SK-N-SH (cell line): ENCODE measurements at regions not wholly inside any gene's neighbourhood (a gene's known extent, or its start where the extent isn't known, plus 50 kb on each side); places are given as distances from the start of the nearest gene placed in this dataset.

ENCODE experiments used
- CTCF ChIA-PET: fragments of 300-600, 350-600 bp; formaldehyde crosslinking; extraction: SDS; loops from one replicate; lab custom pipeline; 2021; lab: Yijun Ruan, JAX
- POLR2A ChIA-PET: fragments of 350-600 bp; sonication (Branson Sonifier 250); formaldehyde crosslinking; extraction: SDS; loops from one replicate; lab custom pipeline; 2020; ENCODE audit warnings: antibody characterized with exemption, inconsistent platforms; lab: Yijun Ruan, JAX
- DNase-seq: peaks from one replicate; pipeline ENCODE4 v3.0.0; 2012
- H2AFZ ChIP-seq: fragments of 200-600 bp; sonication (generic); 2 replicates; pipeline ENCODE4 v1.8.1; 2016; ENCODE audit warnings: antibody characterized with exemption, mild to moderate bottlenecking, low read depth
- H3F3A ChIP-seq: fragments of 200-600 bp; sonication (generic); replicated peaks from 2 replicates; pipeline ENCODE3; 2016; ENCODE audit warnings: antibody characterized with exemption, mild to moderate bottlenecking; ENCODE audit not compliant: insufficient read depth
- H3K27ac ChIP-seq, 2 experiments: fragments of 200-500 bp in 1 of 2; fragments of 200-600 bp in 1 of 2; sonication (Bioruptor generic) in 1 of 2; sonication (generic), shearing (Covaris generic) in 1 of 2; 2 replicates each; pipeline versions ENCODE4 v1.5.1 to v1.6.1; 2014 to 2016; ENCODE audit warnings: low read depth in 2 of 2, inconsistent platforms in 1 of 2, low read length in 1 of 2, mild to moderate bottlenecking in 1 of 2, mixed read lengths in 1 of 2
- H3K27me3 ChIP-seq: fragments of 200-600 bp; sonication (generic), shearing (Covaris generic); 2 replicates; pipeline ENCODE4 v1.6.1; 2016; ENCODE audit warnings: mixed run types; ENCODE audit not compliant: insufficient read depth
- H3K36me3 ChIP-seq, 2 experiments: fragments of 200-500 bp in 1 of 2; fragments of 200-600 bp in 1 of 2; sonication (Bioruptor generic) in 1 of 2; sonication (generic) in 1 of 2; replicated peaks in 1 of 2; 2 replicates each; pipeline versions ENCODE3 to v1.5.1; 2014 to 2016; ENCODE audit warnings: low read length in 1 of 2, mild to moderate bottlenecking in 1 of 2; ENCODE audit not compliant: insufficient read depth in 2 of 2, control insufficient read depth in 1 of 2
- H3K4me1 ChIP-seq, 2 experiments: fragments of 200-500 bp in 1 of 2; fragments of 200-600 bp in 1 of 2; sonication (Bioruptor generic) in 1 of 2; sonication (generic), shearing (Covaris generic) in 1 of 2; 2 replicates each; pipeline versions ENCODE4 v1.5.1 to v1.6.1; 2014 to 2016; ENCODE audit warnings: low read depth in 1 of 2, low read length in 1 of 2, mixed run types in 1 of 2; ENCODE audit not compliant: insufficient read depth in 2 of 2, control insufficient read depth in 1 of 2
- H3K4me2 ChIP-seq: fragments of 200-600 bp; sonication (generic), shearing (Covaris generic); 2 replicates; pipeline ENCODE4 v1.6.1; 2017; ENCODE audit warnings: mixed run types
- H3K4me3 ChIP-seq, 2 experiments: fragments of 200-500 bp in 1 of 2; fragments of 200-600 bp in 1 of 2; sonication (Bioruptor generic) in 1 of 2; sonication (generic), shearing (Covaris generic) in 1 of 2; 2 replicates each; pipeline versions ENCODE4 v1.5.1 to v1.8.1; 2014 to 2016; ENCODE audit warnings: low read depth in 2 of 2, inconsistent platforms in 1 of 2, low read length in 1 of 2, mild to moderate bottlenecking in 1 of 2, mixed read lengths in 1 of 2, moderate library complexity in 1 of 2
- H3K79me2 ChIP-seq: fragments of 200-600 bp; sonication (generic); 2 replicates; pipeline ENCODE4 v1.8.1; 2017; ENCODE audit warnings: mild to moderate bottlenecking; ENCODE audit not compliant: insufficient read depth
- H3K9ac ChIP-seq: fragments of 200-600 bp; sonication (generic); 2 replicates; pipeline ENCODE4 v1.6.1; 2017; ENCODE audit warnings: mixed run types
- H3K9me2 ChIP-seq: fragments of 200-600 bp; sonication (generic); 2 replicates; pipeline ENCODE4 v1.6.1; 2017; ENCODE audit warnings: mixed run types
- H3K9me3 ChIP-seq: fragments of 200-600 bp; sonication (generic); 2 replicates; pipeline ENCODE4 v1.6.1; 2017; ENCODE audit warnings: mixed run types, mild to moderate bottlenecking, moderate library complexity
- H4K20me1 ChIP-seq: fragments of 200-600 bp; sonication (generic); 2 replicates; pipeline ENCODE4 v1.6.1; 2017; ENCODE audit warnings: mild to moderate bottlenecking, mixed run types; ENCODE audit not compliant: insufficient read depth
- ELF1 ChIP-seq: IDR thresholded peaks from 2 replicates; pipeline ENCODE4 v1.4.0; 2012
- EZH2phosphoT487 ChIP-seq: fragments of 200-600 bp; sonication (generic); IDR thresholded peaks from 2 replicates; pipeline ENCODE4 v1.6.1; 2017; ENCODE audit warnings: low read depth, mixed run types, mild to moderate bottlenecking, antibody characterized with exemption, moderate library complexity, borderline replicate concordance
- GABPA ChIP-seq: IDR thresholded peaks from 2 replicates; pipeline ENCODE4 v1.4.0; 2012; ENCODE audit warnings: low read depth, mild to moderate bottlenecking
- GATA2 ChIP-seq: sonication (generic); formaldehyde crosslinking; IDR thresholded peaks from 2 replicates; pipeline ENCODE4 v1.5.0; 2020; ENCODE audit warnings: mild to moderate bottlenecking, missing genetic modification reagents
- IRF3 ChIP-seq: fragments of 150-350 bp; IDR thresholded peaks from 2 replicates; pipeline ENCODE4 v1.6.1; 2016; ENCODE audit warnings: mild to moderate bottlenecking, low read depth, low read length
- JUND ChIP-seq: IDR thresholded peaks from 2 replicates; pipeline ENCODE4 v1.4.0; 2012
- MXI1 ChIP-seq: IDR thresholded peaks from 2 replicates; pipeline ENCODE4 v1.6.1; 2012; ENCODE audit warnings: mild to moderate bottlenecking, low read depth, low read length, improper control_type of control experiment
- NRF1 ChIP-seq: IDR thresholded peaks from 2 replicates; pipeline ENCODE4 v1.6.1; 2012; ENCODE audit warnings: low read depth, mild to moderate bottlenecking, low read length
- RAD21 ChIP-seq: IDR thresholded peaks from 2 replicates; pipeline ENCODE4 v1.6.1; 2012; ENCODE audit warnings: mild to moderate bottlenecking, low read length
- RFX5 ChIP-seq: IDR thresholded peaks from 2 replicates; pipeline ENCODE4 v1.6.1; 2012; ENCODE audit warnings: mild to moderate bottlenecking, improper control_type of control experiment, low read length
- SIN3A ChIP-seq: IDR thresholded peaks from 2 replicates; pipeline ENCODE4 v1.6.1; 2012; ENCODE audit warnings: low read depth, mild to moderate bottlenecking, low read length, moderate library complexity, borderline replicate concordance
- SMC3 ChIP-seq: IDR thresholded peaks from 2 replicates; pipeline ENCODE4 v1.6.1; 2012; ENCODE audit warnings: low read depth, low read length, improper control_type of control experiment
- TAF1 ChIP-seq: IDR thresholded peaks from 2 replicates; pipeline ENCODE4 v1.6.1; 2012; ENCODE audit warnings: low read depth, mild to moderate bottlenecking, low read length, moderate library complexity, borderline replicate concordance
- TCF12 ChIP-seq: IDR thresholded peaks from 2 replicates; pipeline ENCODE4 v1.4.0; 2012
- TEAD4 ChIP-seq: IDR thresholded peaks from 2 replicates; pipeline ENCODE4 v1.4.0; 2012; ENCODE audit warnings: mild to moderate bottlenecking, borderline replicate concordance; ENCODE audit not compliant: insufficient read depth
- USF2 ChIP-seq: fragments of 150-350 bp; IDR thresholded peaks from 2 replicates; pipeline ENCODE4 v1.6.1; 2017; ENCODE audit warnings: antibody characterized with exemption, low read length, low read depth, borderline replicate concordance
- WGBS: methylation state at CpG from one replicate; pipeline ENCODE4 v1.1.6; 2017; ENCODE audit warnings: low lambda C conversion rate; 5-methylcytosine and 5-hydroxymethylcytosine counted together
- TF ChIP-seq, protein P1 (sequence below): IDR thresholded peaks from 2 replicates; pipeline ENCODE4; 2012
- TF ChIP-seq, protein P2 (sequence below): IDR thresholded peaks from 2 replicates; pipeline ENCODE4 v1.4.0; 2012; ENCODE audit warnings: low read depth
- TF ChIP-seq, protein P3 (sequence below): IDR thresholded peaks from 2 replicates; pipeline ENCODE4 v1.6.1; 2012; ENCODE audit warnings: mild to moderate bottlenecking, low read depth, low read length, moderate library complexity
- TF ChIP-seq, protein P4 (sequence below): IDR thresholded peaks from 2 replicates; pipeline ENCODE4 v1.4.0; 2012; ENCODE audit warnings: low read depth, borderline replicate concordance
- TF ChIP-seq, protein P5 (sequence below): fragments of 200-600 bp; sonication (generic); IDR thresholded peaks from 2 replicates; pipeline ENCODE4 v1.6.1; 2017; ENCODE audit warnings: antibody characterized with exemption, mild to moderate bottlenecking, moderate library complexity

DNA sequence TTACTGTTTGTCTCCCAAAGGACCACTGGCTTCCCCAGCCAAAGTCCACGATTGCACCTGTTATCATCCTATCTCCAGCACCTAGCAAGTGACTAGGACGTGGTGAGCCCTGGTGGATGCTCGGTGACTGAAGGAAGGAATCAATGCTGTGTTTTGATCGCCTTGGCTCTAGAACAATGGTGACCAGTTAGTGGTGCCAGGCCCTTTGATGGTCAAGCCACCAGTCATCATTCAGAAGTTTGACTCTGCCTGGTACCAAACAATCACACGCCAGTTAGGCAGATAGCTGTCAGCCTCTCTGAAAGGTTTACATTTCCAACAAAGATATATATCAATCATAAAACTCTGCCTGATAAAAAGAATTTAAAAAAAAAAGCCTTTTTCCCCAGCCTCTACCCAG lies 244.1 kb downstream of the SH3BP4 start (continued):
- TF ChIP-seq IRF3 (no peak), TCF12 (no peak), ELF1 (no peak)

DNA sequence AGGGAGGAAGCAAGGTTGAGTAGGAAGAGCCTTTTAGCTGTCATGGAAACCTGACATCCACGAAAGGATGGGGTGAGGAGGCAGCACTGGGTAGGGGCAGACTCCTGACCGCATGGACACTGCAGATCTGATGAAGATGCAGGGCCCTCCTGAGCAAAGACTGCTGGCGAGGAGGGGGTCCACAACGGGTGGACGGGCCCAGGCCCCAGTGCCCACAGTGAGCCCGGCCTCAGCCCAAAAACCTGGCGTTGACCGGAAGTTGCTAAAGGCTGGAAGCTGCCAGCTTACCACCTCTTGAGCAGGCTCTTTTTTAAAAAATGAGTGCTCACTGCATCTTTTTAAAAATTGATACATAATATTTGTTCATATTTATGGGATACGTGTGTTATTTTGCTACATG lies 247.3 kb downstream of the SH3BP4 start:
- H3K79me2 ChIP-seq = no peaks in the 10 kb centered on the region
- no peaks in the 10 kb centered on the region for H3K27me3 ChIP-seq
- H3K9ac ChIP-seq = no peak overlapping the region
- no peak overlapping the region for H2AFZ ChIP-seq
- no peaks in the 10 kb centered on the region for H3K36me3 ChIP-seq
- CTCF ChIA-PET = no interaction called here
- TF ChIP-seq GABPA (no peak), GATA2 (CRISPR knock-in tag) (no peak), TCF12 (no peak), RAD21 (no peak), JUND (no peak), MXI1 (no peak), RFX5 (no peak), NRF1 (no peak), TEAD4 (no peak), EZH2phosphoT487 (no peak), USF2 (no peak), SIN3A (no peak), TAF1 (no peak), IRF3 (no peak), SMC3 (no peak)
- TF ChIP-seq, protein P1, sequence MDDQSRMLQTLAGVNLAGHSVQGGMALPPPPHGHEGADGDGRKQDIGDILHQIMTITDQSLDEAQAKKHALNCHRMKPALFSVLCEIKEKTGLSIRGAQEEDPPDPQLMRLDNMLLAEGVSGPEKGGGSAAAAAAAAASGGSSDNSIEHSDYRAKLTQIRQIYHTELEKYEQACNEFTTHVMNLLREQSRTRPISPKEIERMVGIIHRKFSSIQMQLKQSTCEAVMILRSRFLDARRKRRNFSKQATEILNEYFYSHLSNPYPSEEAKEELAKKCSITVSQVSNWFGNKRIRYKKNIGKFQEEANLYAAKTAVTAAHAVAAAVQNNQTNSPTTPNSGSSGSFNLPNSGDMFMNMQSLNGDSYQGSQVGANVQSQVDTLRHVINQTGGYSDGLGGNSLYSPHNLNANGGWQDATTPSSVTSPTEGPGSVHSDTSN = no peak
- TF ChIP-seq, protein P2, sequence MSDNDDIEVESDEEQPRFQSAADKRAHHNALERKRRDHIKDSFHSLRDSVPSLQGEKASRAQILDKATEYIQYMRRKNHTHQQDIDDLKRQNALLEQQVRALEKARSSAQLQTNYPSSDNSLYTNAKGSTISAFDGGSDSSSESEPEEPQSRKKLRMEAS = no peak
- TF ChIP-seq, protein P3, sequence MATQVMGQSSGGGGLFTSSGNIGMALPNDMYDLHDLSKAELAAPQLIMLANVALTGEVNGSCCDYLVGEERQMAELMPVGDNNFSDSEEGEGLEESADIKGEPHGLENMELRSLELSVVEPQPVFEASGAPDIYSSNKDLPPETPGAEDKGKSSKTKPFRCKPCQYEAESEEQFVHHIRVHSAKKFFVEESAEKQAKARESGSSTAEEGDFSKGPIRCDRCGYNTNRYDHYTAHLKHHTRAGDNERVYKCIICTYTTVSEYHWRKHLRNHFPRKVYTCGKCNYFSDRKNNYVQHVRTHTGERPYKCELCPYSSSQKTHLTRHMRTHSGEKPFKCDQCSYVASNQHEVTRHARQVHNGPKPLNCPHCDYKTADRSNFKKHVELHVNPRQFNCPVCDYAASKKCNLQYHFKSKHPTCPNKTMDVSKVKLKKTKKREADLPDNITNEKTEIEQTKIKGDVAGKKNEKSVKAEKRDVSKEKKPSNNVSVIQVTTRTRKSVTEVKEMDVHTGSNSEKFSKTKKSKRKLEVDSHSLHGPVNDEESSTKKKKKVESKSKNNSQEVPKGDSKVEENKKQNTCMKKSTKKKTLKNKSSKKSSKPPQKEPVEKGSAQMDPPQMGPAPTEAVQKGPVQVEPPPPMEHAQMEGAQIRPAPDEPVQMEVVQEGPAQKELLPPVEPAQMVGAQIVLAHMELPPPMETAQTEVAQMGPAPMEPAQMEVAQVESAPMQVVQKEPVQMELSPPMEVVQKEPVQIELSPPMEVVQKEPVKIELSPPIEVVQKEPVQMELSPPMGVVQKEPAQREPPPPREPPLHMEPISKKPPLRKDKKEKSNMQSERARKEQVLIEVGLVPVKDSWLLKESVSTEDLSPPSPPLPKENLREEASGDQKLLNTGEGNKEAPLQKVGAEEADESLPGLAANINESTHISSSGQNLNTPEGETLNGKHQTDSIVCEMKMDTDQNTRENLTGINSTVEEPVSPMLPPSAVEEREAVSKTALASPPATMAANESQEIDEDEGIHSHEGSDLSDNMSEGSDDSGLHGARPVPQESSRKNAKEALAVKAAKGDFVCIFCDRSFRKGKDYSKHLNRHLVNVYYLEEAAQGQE = no peak
- TF ChIP-seq, protein P4, sequence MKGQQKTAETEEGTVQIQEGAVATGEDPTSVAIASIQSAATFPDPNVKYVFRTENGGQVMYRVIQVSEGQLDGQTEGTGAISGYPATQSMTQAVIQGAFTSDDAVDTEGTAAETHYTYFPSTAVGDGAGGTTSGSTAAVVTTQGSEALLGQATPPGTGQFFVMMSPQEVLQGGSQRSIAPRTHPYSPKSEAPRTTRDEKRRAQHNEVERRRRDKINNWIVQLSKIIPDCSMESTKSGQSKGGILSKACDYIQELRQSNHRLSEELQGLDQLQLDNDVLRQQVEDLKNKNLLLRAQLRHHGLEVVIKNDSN = no peak
- TF ChIP-seq, protein P5, sequence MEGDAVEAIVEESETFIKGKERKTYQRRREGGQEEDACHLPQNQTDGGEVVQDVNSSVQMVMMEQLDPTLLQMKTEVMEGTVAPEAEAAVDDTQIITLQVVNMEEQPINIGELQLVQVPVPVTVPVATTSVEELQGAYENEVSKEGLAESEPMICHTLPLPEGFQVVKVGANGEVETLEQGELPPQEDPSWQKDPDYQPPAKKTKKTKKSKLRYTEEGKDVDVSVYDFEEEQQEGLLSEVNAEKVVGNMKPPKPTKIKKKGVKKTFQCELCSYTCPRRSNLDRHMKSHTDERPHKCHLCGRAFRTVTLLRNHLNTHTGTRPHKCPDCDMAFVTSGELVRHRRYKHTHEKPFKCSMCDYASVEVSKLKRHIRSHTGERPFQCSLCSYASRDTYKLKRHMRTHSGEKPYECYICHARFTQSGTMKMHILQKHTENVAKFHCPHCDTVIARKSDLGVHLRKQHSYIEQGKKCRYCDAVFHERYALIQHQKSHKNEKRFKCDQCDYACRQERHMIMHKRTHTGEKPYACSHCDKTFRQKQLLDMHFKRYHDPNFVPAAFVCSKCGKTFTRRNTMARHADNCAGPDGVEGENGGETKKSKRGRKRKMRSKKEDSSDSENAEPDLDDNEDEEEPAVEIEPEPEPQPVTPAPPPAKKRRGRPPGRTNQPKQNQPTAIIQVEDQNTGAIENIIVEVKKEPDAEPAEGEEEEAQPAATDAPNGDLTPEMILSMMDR = no peak
- TF ChIP-seq, all 33 proteins: peak for 0
- Histone ChIP-seq H3K4me2 (no peak overlapping the region), H3K4me3 (no peak overlapping the region), H3K9me2 (no peaks in the 10 kb centered on the region), H3F3A (no peaks in the 10 kb centered on the region), H3K9me3 (no peaks in the 10 kb centered on the region), H3K4me1 (no peaks in the 10 kb centered on the region; a peak in 1 of 4 replicates), H4K20me1 (no peaks in the 10 kb centered on the region), H3K27ac (no peak overlapping the region)
- POLR2A ChIA-PET = no interaction called here
- 59% methylated on average over 9 of the region's 9 CpGs for WGBS
- DNase-seq = no peak
